H9 (cell line): ENCODE measurements at regions not wholly inside any gene's neighbourhood (a gene's known extent, or its start where the extent isn't known, plus 50 kb on each side); places are given as distances from the start of the nearest gene placed in this dataset.
A peak's percentile ranks its signal among the peaks of the same experiment; 100 is the strongest.

Source experiments
- DNase-seq: peaks from one replicate; pipeline ENCODE4 v3.0.0-alpha.2; 2017
- H2AFZ ChIP-seq: one replicate; pipeline ENCODE4 v1.6.1; 2013; ENCODE audit warnings: mild to moderate bottlenecking, low read length, control low read depth, moderate library complexity
- H2AK5ac ChIP-seq: 2 replicates; pipeline ENCODE4 v1.6.1; 2013; ENCODE audit warnings: low read length, control low read depth, mixed read lengths; ENCODE audit not compliant: insufficient read length
- H2BK120ac ChIP-seq: one replicate; pipeline ENCODE4 v1.6.1; 2013; ENCODE audit warnings: low read depth, mild to moderate bottlenecking, low read length, control low read depth, inconsistent platforms; ENCODE audit not compliant: poor library complexity, severe bottlenecking
- H2BK12ac ChIP-seq: 2 replicates; pipeline ENCODE4 v1.6.1; 2013; ENCODE audit warnings: low read length, control low read depth, mixed read lengths, low read depth; ENCODE audit not compliant: insufficient read length
- H2BK15ac ChIP-seq: 2 replicates; pipeline ENCODE4 v1.6.1; 2013; ENCODE audit warnings: low read depth, low read length, control low read depth
- H2BK20ac ChIP-seq: one replicate; pipeline ENCODE4 v1.6.1; 2013; ENCODE audit warnings: low read depth, mild to moderate bottlenecking, low read length, control low read depth, inconsistent platforms; ENCODE audit not compliant: poor library complexity, severe bottlenecking
- H2BK5ac ChIP-seq: 2 replicates; pipeline ENCODE4 v1.6.1; 2013; ENCODE audit warnings: low read length, control low read depth, mixed read lengths; ENCODE audit not compliant: insufficient read length
- H3K14ac ChIP-seq: 2 replicates; pipeline ENCODE4 v1.6.1; 2013; ENCODE audit warnings: low read length, control low read depth; ENCODE audit not compliant: insufficient read depth
- H3K18ac ChIP-seq: 2 replicates; pipeline ENCODE4 v1.6.1; 2013; ENCODE audit warnings: low read depth, mild to moderate bottlenecking, mixed read lengths, low read length, control low read depth; ENCODE audit not compliant: insufficient read length
- H3K23ac ChIP-seq: 2 replicates; pipeline ENCODE4 v1.6.1; 2013; ENCODE audit warnings: low read length, control low read depth, mixed read lengths, low read depth; ENCODE audit not compliant: insufficient read length
- H3K23me2 ChIP-seq: 2 replicates; pipeline ENCODE4 v1.6.1; 2013; ENCODE audit warnings: low read depth, mild to moderate bottlenecking, mixed read lengths, low read length, control low read depth; ENCODE audit not compliant: insufficient read length, poor library complexity, severe bottlenecking
- H3K27ac ChIP-seq: 2 replicates; pipeline ENCODE4 v1.5.1; 2013; ENCODE audit warnings: low read length, control low read depth, mixed read lengths, low read depth; ENCODE audit not compliant: insufficient read length
- H3K27me3 ChIP-seq: 2 replicates; pipeline ENCODE4 v1.6.1; 2013; ENCODE audit warnings: low read length, control low read depth, inconsistent platforms; ENCODE audit not compliant: insufficient read depth
- H3K4ac ChIP-seq: 2 replicates; pipeline ENCODE4 v1.6.1; 2013; ENCODE audit warnings: low read depth, mild to moderate bottlenecking, control low read depth, inconsistent platforms, low read length, moderate library complexity
- H3K4me1 ChIP-seq: 2 replicates; pipeline ENCODE4 v1.6.1; 2013; ENCODE audit warnings: low read length, control low read depth, inconsistent platforms; ENCODE audit not compliant: insufficient read depth
- H3K4me2 ChIP-seq: 2 replicates; pipeline ENCODE4 v1.6.1; 2013; ENCODE audit warnings: low read length, control low read depth, mixed read lengths; ENCODE audit not compliant: insufficient read length, insufficient read depth
- H3K56ac ChIP-seq: 2 replicates; pipeline ENCODE4 v1.6.1; 2013; ENCODE audit warnings: low read depth, mild to moderate bottlenecking, mixed read lengths, low read length, control low read depth; ENCODE audit not compliant: insufficient read length
- H3K79me1 ChIP-seq: 2 replicates; pipeline ENCODE4 v1.6.1; 2013; ENCODE audit warnings: low read depth, mild to moderate bottlenecking, moderate library complexity, low read length, control low read depth, inconsistent platforms; ENCODE audit not compliant: insufficient read depth, poor library complexity, severe bottlenecking
- H3K79me2 ChIP-seq: 2 replicates; pipeline ENCODE4 v1.6.1; 2013; ENCODE audit warnings: low read length, control low read depth, inconsistent platforms; ENCODE audit not compliant: insufficient read depth
- H3K9ac ChIP-seq: 2 replicates; pipeline ENCODE4 v1.6.1; 2013; ENCODE audit warnings: low read length, control low read depth, mixed read lengths; ENCODE audit not compliant: insufficient read length; ENCODE audit errors: extremely low read depth
- H3K9me3 ChIP-seq: one replicate; pipeline ENCODE4 v1.6.1; 2013; ENCODE audit warnings: low read depth, low read length, inconsistent platforms; ENCODE audit not compliant: control insufficient read depth
- H3T11ph ChIP-seq: one replicate; pipeline ENCODE4 v1.6.1; 2013; ENCODE audit warnings: mild to moderate bottlenecking, low read length, control low read depth, inconsistent platforms
- H4K20me1 ChIP-seq: one replicate; pipeline ENCODE4 v1.6.1; 2013; ENCODE audit not compliant: control insufficient read depth, insufficient read length, insufficient read depth
- H4K5ac ChIP-seq: 2 replicates; pipeline ENCODE4 v1.6.1; 2013; ENCODE audit warnings: low read depth, mild to moderate bottlenecking, mixed read lengths, low read length, control low read depth; ENCODE audit not compliant: insufficient read length
- H4K8ac ChIP-seq: replicated peaks from 2 replicates; pipeline ENCODE4 v1.6.1; 2013; ENCODE audit warnings: low read length, control low read depth, mixed read lengths, low read depth; ENCODE audit not compliant: insufficient read length
- H4K91ac ChIP-seq: 2 replicates; pipeline ENCODE4 v1.6.1; 2013; ENCODE audit warnings: low read depth, mild to moderate bottlenecking, moderate library complexity, mixed read lengths, low read length, control low read depth; ENCODE audit not compliant: insufficient read length
- H3K27ac Mint-ChIP-seq, 3 experiments: 2 replicates in 2 of 3; 3 replicates in 1 of 3; pipeline ENCODE4 v1.8.0; 2020 to 2021; ENCODE audit warnings: mixed read lengths in 3 of 3, mild to moderate bottlenecking in 1 of 3, moderate library complexity in 1 of 3
- H3K27me3 Mint-ChIP-seq: 2 replicates; pipeline ENCODE4 v1.8.0; 2021; ENCODE audit warnings: low read depth, mild to moderate bottlenecking, moderate library complexity, mixed read lengths
- H3K36me3 Mint-ChIP-seq, 3 experiments: 2 replicates in 2 of 3; 3 replicates in 1 of 3; pipeline ENCODE4 v1.8.0; 2020 to 2021; ENCODE audit warnings: low read depth in 3 of 3, mixed read lengths in 3 of 3; ENCODE audit not compliant: insufficient read depth in 1 of 3
- H3K4me1 Mint-ChIP-seq, 2 experiments: 2 replicates each; pipeline ENCODE4 v1.8.0; 2020; ENCODE audit warnings: mixed read lengths in 2 of 2
- H3K4me3 Mint-ChIP-seq, 2 experiments: 2 replicates in 1 of 2; 3 replicates in 1 of 2; pipeline ENCODE4 v1.8.0; 2020 to 2021; ENCODE audit warnings: mild to moderate bottlenecking in 2 of 2, mixed read lengths in 2 of 2, moderate library complexity in 1 of 2
- H3K9me3 Mint-ChIP-seq, 2 experiments: 2 replicates in 1 of 2; 3 replicates in 1 of 2; pipeline ENCODE4 v1.8.0; 2020; ENCODE audit warnings: mild to moderate bottlenecking in 2 of 2, mixed read lengths in 2 of 2, moderate library complexity in 1 of 2
- WGBS: extraction: QIAGEN DNeasy Blood & Tissue Kit; methylation state at CpG from one replicate; pipeline ENCODE4 v1.1.7; 2013; ENCODE audit warnings: missing lambda C conversion rate, low lambda C conversion rate, mixed read lengths; ENCODE audit not compliant: insufficient read length; ENCODE audit errors: extremely low coverage; 5-methylcytosine and 5-hydroxymethylcytosine counted together
- TF ChIP-seq, protein P1 (sequence below): fragments of 200-600 bp; sonication (generic); conservative IDR thresholded peaks from 3 replicates; pipeline ENCODE4 v1.8.0; 2021; ENCODE audit warnings: antibody characterized with exemption, mild to moderate bottlenecking

DNA sequence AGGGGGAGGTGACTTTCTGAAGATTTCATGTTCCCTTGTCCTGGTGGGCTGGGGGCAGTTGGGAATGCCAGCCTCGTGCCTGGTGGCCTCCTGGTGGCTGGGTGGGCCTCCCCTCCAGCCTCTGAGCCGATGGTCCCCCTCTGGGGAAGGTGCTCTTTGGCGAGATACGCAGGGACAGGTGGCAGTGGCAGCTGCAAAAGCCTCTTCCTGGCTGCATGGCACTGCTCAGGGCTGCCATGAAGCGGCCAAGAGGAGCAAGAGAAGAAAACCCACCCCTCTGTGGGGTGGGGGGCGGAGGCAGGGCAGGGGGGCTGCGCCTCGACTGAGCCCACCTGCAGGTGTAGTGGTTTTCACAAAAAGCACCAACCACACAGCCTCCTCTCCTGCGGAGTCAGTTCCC is 61.8 kb upstream of the PHF21B start:
- peaks cover 3% of the 10 kb centered on the region for H3K23me2 ChIP-seq
- no peak overlapping the region for H2AK5ac ChIP-seq
- no peak overlapping the region for H4K8ac ChIP-seq
- peak overlapping the region; percentile 52 for H3K4me2 ChIP-seq
- peaks cover 2% of the 10 kb centered on the region; the same call in 1 of the 2 replicates for H3K4me1 ChIP-seq
- H2BK20ac ChIP-seq: no peak overlapping the region
- no peak overlapping the region for H2BK15ac ChIP-seq
- no peak for DNase-seq
- H2BK5ac ChIP-seq: no peak overlapping the region
- no peaks in the 10 kb centered on the region for H3K79me2 ChIP-seq
- peak overlapping the region; percentile 39 for H3K14ac ChIP-seq
- H2BK120ac ChIP-seq: no peak overlapping the region
- H3K27me3 ChIP-seq: no peaks in the 10 kb centered on the region
- WGBS: no CpG with 5 or more reads among the region's 9 CpGs
- Mint-ChIP-seq H3K27ac (no peak overlapping the region), H3K27me3 (peaks cover 15% of the 10 kb centered on the region), H3K4me3 (no peak overlapping the region), H3K36me3 (peaks cover 3 to 10% (median 4%) of the 10 kb centered on the region in 3 experiments; a peak in 6 of 7 replicates), H3K4me1 (peaks cover 34 to 35% of the 10 kb centered on the region in 2 experiments), H3K9me3 (peaks cover 12 to 15% of the 10 kb centered on the region in 2 experiments)
- TF ChIP-seq, protein P1, sequence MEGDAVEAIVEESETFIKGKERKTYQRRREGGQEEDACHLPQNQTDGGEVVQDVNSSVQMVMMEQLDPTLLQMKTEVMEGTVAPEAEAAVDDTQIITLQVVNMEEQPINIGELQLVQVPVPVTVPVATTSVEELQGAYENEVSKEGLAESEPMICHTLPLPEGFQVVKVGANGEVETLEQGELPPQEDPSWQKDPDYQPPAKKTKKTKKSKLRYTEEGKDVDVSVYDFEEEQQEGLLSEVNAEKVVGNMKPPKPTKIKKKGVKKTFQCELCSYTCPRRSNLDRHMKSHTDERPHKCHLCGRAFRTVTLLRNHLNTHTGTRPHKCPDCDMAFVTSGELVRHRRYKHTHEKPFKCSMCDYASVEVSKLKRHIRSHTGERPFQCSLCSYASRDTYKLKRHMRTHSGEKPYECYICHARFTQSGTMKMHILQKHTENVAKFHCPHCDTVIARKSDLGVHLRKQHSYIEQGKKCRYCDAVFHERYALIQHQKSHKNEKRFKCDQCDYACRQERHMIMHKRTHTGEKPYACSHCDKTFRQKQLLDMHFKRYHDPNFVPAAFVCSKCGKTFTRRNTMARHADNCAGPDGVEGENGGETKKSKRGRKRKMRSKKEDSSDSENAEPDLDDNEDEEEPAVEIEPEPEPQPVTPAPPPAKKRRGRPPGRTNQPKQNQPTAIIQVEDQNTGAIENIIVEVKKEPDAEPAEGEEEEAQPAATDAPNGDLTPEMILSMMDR: no peak
- H4K20me1 ChIP-seq: no peaks in the 10 kb centered on the region
- no peak overlapping the region for H4K5ac ChIP-seq
- no peak overlapping the region for H2AFZ ChIP-seq
- no peak overlapping the region for H4K91ac ChIP-seq
- no peaks in the 10 kb centered on the region for H3K9me3 ChIP-seq
- no peak overlapping the region for H3K56ac ChIP-seq
- H2BK12ac ChIP-seq: no peak overlapping the region
- no peaks in the 10 kb centered on the region for H3K79me1 ChIP-seq
- H3K9ac ChIP-seq: no peak overlapping the region
- H3K23ac ChIP-seq: no peak overlapping the region
- no peak overlapping the region for H3T11ph ChIP-seq
- no peak overlapping the region for H3K18ac ChIP-seq
- no peak overlapping the region for H3K27ac ChIP-seq
- H3K4ac ChIP-seq: no peak overlapping the region
